Vagina (tissue), 2 donors: ENCODE measurements at regions not wholly inside any gene's neighbourhood (a gene's known extent, or its start where the extent isn't known, plus 50 kb on each side); places are given as distances from the start of the nearest gene placed in this dataset.

Experiments used
- POLR2AphosphoS5 ChIP-seq, 2 donors: sonication (generic); formaldehyde crosslinking; IDR thresholded peaks; one replicate each; pipeline ENCODE4 v1.9.0; 2017; ENCODE audit warnings: antibody characterized with exemption in 2 of 2, mild to moderate bottlenecking in 2 of 2, low read depth in 1 of 2; ENCODE audit not compliant: insufficient read depth in 1 of 2
- TF ChIP-seq, protein P1 (sequence below), 3 experiments: fragments of 450-650 bp in 2 of 3; fragments of 200-600 bp in 1 of 3; sonication (generic) in 1 of 3; IDR thresholded peaks; one replicate each; pipeline ENCODE4 v1.5.1; 2017 to 2019; ENCODE audit warnings: antibody characterized with exemption in 3 of 3, mild to moderate bottlenecking in 2 of 3, moderate library complexity in 2 of 3

DNA sequence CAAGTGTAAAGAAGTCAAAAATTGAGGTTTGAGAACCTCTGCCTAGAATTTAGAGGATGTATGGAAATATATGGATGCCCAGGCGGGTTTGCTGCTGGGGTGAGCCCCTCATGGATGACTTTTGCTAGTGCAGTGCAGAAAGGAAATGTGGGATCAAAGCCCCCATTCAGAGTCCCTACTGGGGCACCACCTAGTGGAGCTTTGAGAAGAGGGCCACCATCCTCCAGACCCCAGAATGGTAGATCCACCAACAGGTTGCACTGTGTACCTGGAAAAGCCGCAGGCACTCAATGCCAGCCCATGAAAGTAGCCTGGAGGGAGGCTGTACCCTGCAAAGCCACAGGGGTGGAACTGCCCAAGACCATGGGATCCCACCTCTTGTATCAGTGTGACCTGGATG, 330.7 kb upstream of the DPYD start:
- TF ChIP-seq, protein P1, sequence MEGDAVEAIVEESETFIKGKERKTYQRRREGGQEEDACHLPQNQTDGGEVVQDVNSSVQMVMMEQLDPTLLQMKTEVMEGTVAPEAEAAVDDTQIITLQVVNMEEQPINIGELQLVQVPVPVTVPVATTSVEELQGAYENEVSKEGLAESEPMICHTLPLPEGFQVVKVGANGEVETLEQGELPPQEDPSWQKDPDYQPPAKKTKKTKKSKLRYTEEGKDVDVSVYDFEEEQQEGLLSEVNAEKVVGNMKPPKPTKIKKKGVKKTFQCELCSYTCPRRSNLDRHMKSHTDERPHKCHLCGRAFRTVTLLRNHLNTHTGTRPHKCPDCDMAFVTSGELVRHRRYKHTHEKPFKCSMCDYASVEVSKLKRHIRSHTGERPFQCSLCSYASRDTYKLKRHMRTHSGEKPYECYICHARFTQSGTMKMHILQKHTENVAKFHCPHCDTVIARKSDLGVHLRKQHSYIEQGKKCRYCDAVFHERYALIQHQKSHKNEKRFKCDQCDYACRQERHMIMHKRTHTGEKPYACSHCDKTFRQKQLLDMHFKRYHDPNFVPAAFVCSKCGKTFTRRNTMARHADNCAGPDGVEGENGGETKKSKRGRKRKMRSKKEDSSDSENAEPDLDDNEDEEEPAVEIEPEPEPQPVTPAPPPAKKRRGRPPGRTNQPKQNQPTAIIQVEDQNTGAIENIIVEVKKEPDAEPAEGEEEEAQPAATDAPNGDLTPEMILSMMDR (IDR thresholded peaks at IDR 0.05) = no peak
- TF ChIP-seq POLR2AphosphoS5 (IDR thresholded peaks at IDR 0.05; ENCODE audit: insufficient read depth in 1 of 2, low read depth in 1 of 2) = no peak
